GM13976 (cell line): ENCODE measurements at regions not wholly inside any gene's neighbourhood (a gene's known extent, or its start where the extent isn't known, plus 50 kb on each side); places are given as distances from the start of the nearest gene placed in this dataset.

Source experiments
- DNase-seq: peaks from one replicate; pipeline ENCODE4 v3.0.0; 2012; ENCODE audit warnings: low spot score
- CTCF ChIP-seq: IDR thresholded peaks from 2 replicates; pipeline ENCODE4 v1.5.1; 2012; ENCODE audit warnings: borderline replicate concordance, mild to moderate bottlenecking; ENCODE audit not compliant: insufficient read depth; ENCODE audit errors: extremely low read depth, missing control alignments, control extremely low read depth
- in situ Hi-C: fragments of 300-500 bp; cut with MboI; formaldehyde crosslinking; loops from one replicate; pipeline ENCODE4 v1.12.0; 2022; ENCODE audit warnings: low sequenced_read_pairs, mixed read lengths, inconsistent platforms; ENCODE audit not compliant: unreplicated experiment

GRCh38 chr4:31539284-31540069, 819.3 kb downstream of the PCDH7 start:
- TF ChIP-seq CTCF, result no peak
- in situ Hi-C loops, result no loop called here
- no peak for DNase-seq

DNA sequence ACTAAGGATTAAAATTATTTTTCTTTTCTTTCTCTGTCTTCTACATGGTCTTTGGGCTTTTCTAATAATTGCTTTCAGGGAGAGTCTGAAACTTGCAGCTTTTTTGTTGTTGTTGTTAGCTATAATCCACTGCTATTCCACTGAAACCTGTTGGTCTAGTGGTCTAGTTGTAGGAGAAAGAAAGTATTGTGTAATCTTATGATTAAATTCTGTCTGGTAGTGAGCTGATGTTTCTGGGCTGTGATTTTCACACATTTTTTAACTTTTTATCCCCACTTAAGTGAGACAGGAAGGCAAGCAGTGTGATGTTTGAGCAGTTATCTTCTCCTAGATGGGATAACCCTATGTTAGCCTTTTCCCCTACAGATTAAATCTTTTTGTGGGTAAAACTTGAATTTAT, 825.2 kb downstream of the PCDH7 start:
- DNase-seq, result no peak
- TF ChIP-seq CTCF, result no peak
- in situ Hi-C loops, result no loop called here

- in situ Hi-C loops, result no loop called here
- TF ChIP-seq CTCF, result no peak
- no peak for DNase-seq
Measured at GRCh38 chr4:31545755-31546154, 825.6 kb downstream of the PCDH7 start.

DNA sequence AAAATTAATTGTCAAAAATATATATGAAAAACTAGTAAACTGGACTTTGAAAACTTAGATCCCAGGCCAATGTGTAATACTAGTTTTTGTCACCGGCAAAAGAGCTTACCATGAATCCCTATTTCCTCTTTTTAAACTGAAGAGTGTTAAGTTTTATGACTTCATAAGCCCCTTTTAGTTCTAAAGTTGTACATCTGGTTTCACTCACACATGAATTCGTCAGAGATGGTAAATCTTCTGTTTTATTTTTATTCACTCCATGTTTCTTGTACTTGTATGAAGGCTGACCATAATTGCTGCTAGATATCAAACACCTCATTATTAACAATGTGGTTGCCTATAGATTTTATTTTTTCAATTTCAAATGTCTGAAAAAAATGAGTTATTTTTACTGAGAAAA, 827.9 kb downstream of the PCDH7 start:
- no peak for DNase-seq
- in situ Hi-C loops, result no loop called here
- no peak for TF ChIP-seq CTCF

- in situ Hi-C loops, result no loop called here
- no peak for TF ChIP-seq CTCF
- no peak for DNase-seq
Measured at GRCh38 chr4:31548823-31549222, 828.7 kb downstream of the PCDH7 start.

GRCh38 chr4:31549256-31549655, 829.1 kb downstream of the PCDH7 start:
- TF ChIP-seq CTCF, result no peak
- DNase-seq, result no peak
- in situ Hi-C loops, result no loop called here
